Vagina (tissue), 2 donors: ENCODE measurements at regions not wholly inside any gene's neighbourhood (a gene's known extent, or its start where the extent isn't known, plus 50 kb on each side); places are given as distances from the start of the nearest gene placed in this dataset.

Source experiments
- DNase-seq, 2 donors: peaks; one replicate each; pipeline ENCODE4 v3.0.0-alpha.2; 2017; ENCODE audit errors: extremely low spot score in 2 of 2
- H3K27ac ChIP-seq: fragments of 200-600 bp; sonication (generic); one replicate; pipeline ENCODE4 v1.5.1; 2019
- H3K27me3 ChIP-seq: fragments of 200-600 bp; sonication (generic); one replicate; pipeline ENCODE4 v1.5.1; 2019
- H3K36me3 ChIP-seq, 2 donors: fragments of 200-600 bp; sonication (generic); one replicate each; pipeline ENCODE4 v1.5.1; 2017 to 2019
- H3K4me1 ChIP-seq: fragments of 200-600 bp; sonication (generic); one replicate; pipeline ENCODE4 v1.5.1; 2019
- H3K4me3 ChIP-seq, 2 donors: fragments of 200-600 bp; sonication (generic); 1 replicate in 1 of 2; 2 replicates in 1 of 2; pipeline ENCODE4 v1.5.1; 2016 to 2019
- H3K9me3 ChIP-seq: fragments of 200-600 bp; sonication (generic); one replicate; pipeline ENCODE4 v1.5.1; 2019
- POLR2A ChIP-seq, 2 donors: fragments of 450-650 bp; IDR thresholded peaks; one replicate each; pipeline ENCODE4 v1.6.1; 2017; ENCODE audit warnings: antibody characterized with exemption in 2 of 2, mild to moderate bottlenecking in 2 of 2, moderate library complexity in 2 of 2
- POLR2AphosphoS5 ChIP-seq, 2 donors: sonication (generic); formaldehyde crosslinking; IDR thresholded peaks; one replicate each; pipeline ENCODE4 v1.9.0; 2017; ENCODE audit warnings: antibody characterized with exemption in 2 of 2, mild to moderate bottlenecking in 2 of 2, low read depth in 1 of 2; ENCODE audit not compliant: insufficient read depth in 1 of 2
- intact Hi-C: fragments of 100-400 bp; cut with DNase I; formaldehyde crosslinking; loops from one replicate; pipeline ENCODE4 v1.15.1; 2023
- TF ChIP-seq, protein P1 (sequence below), 3 experiments: fragments of 450-650 bp in 2 of 3; fragments of 200-600 bp in 1 of 3; sonication (generic) in 1 of 3; IDR thresholded peaks; one replicate each; pipeline ENCODE4 v1.5.1; 2017 to 2019; ENCODE audit warnings: antibody characterized with exemption in 3 of 3, mild to moderate bottlenecking in 2 of 3, moderate library complexity in 2 of 3

DNA sequence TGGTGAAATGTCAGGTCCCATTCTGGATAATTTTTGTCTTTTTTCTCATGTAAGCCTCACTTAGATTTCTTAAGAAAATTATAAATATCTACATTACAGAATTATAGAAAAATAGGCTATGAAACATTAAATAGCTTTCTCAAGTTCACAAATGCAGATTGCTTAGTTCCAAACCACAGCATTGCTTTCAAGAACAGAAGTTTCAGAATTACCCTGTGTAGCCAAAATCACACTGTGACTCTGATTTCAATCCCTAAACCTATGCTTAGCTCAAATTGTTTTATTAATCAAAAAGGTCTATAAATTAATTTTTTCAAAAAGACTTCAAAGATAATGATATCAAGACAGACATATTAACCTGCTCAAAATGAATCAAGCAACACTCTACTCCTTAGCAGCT lies 881.2 kb upstream of the PCDH20 start:
- TF ChIP-seq POLR2AphosphoS5 (IDR thresholded peaks at IDR 0.05; ENCODE audit: insufficient read depth in 1 of 2, low read depth in 1 of 2) (no peak), POLR2A (IDR thresholded peaks at IDR 0.05) (no peak)
- TF ChIP-seq, protein P1, sequence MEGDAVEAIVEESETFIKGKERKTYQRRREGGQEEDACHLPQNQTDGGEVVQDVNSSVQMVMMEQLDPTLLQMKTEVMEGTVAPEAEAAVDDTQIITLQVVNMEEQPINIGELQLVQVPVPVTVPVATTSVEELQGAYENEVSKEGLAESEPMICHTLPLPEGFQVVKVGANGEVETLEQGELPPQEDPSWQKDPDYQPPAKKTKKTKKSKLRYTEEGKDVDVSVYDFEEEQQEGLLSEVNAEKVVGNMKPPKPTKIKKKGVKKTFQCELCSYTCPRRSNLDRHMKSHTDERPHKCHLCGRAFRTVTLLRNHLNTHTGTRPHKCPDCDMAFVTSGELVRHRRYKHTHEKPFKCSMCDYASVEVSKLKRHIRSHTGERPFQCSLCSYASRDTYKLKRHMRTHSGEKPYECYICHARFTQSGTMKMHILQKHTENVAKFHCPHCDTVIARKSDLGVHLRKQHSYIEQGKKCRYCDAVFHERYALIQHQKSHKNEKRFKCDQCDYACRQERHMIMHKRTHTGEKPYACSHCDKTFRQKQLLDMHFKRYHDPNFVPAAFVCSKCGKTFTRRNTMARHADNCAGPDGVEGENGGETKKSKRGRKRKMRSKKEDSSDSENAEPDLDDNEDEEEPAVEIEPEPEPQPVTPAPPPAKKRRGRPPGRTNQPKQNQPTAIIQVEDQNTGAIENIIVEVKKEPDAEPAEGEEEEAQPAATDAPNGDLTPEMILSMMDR (IDR thresholded peaks at IDR 0.05) = no peak
- H3K27ac ChIP-seq = no peak overlapping the region

DNA sequence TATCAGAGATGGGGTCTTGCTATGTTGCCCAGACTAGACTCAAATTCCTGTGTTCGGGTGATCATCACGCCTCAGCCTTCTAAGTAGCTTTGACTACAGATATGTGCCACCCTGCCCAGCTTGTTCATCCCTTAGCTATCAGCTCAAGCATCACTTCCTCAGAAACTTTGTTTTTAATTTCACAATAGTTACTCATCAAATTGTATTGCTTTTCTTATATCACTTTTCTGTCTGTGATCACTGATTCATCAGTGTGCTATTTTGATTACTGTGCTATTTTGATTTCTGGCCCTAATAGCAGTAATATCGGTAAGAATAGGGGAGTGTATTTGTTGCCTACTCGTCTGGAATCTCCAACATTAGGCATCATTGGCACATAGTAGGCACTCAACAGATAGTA lies 878.6 kb upstream of the PCDH20 start:
- no peak overlapping the region for H3K4me3 ChIP-seq
- no peaks in the 10 kb centered on the region for H3K9me3 ChIP-seq
- intact Hi-C loops = no loop called here
- no peak overlapping the region for H3K27ac ChIP-seq
- no peaks in the 10 kb centered on the region for H3K4me1 ChIP-seq
- TF ChIP-seq, protein P1 (IDR thresholded peaks at IDR 0.05) = no peak
- TF ChIP-seq POLR2A (IDR thresholded peaks at IDR 0.05) (no peak), POLR2AphosphoS5 (IDR thresholded peaks at IDR 0.05; ENCODE audit: insufficient read depth in 1 of 2, low read depth in 1 of 2) (no peak)
- DNase-seq = no peak
- H3K27me3 ChIP-seq = no peaks in the 10 kb centered on the region
- no peaks in the 10 kb centered on the region for H3K36me3 ChIP-seq

More for the DNA sequence above, 881.2 kb upstream of the PCDH20 start:
- no peak for DNase-seq
- Histone ChIP-seq H3K4me1 (no peaks in the 10 kb centered on the region), H3K36me3 (no peaks in the 10 kb centered on the region), H3K27me3 (no peaks in the 10 kb centered on the region), H3K9me3 (no peaks in the 10 kb centered on the region), H3K4me3 (no peak overlapping the region)
- intact Hi-C loops = no loop called here

DNA sequence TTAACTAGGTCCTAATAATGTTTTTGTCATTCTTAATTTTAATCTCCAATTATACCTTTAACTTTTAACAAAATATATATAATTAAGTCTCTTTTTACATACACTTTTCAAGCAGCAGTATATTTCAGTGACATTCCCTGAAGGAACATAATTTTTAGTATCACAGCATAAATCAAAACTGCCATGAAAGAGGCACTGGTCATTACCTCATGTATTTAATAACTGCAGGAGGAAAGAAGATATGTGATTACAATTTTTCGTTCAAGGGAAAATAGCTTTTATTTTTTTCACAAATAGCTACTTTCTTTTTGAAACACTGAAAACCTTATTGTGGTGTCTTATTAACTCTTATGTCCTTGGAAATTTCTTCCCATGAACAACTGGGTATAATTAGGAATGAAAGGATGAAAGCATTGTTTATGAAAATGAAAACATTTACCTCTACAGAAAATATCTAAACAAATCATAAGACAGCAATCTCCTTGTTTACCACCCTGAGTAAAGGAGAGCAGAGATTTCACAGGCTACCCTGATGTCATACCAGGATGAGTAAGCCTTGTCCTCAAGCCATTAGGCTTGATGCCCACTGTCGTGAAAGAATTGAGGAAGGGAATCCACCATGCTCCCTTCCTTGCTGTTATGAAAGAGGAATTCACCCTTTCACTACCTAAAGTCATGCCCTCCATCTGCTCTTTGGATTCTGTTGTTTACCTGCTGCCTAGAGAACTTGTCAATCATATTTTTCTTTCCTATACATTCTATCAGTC lies 877.2 kb upstream of the PCDH20 start:
- Histone ChIP-seq H3K36me3 (no peaks in the 10 kb centered on the region), H3K9me3 (no peaks in the 10 kb centered on the region), H3K27me3 (no peaks in the 10 kb centered on the region), H3K4me1 (no peaks in the 10 kb centered on the region), H3K27ac (no peak overlapping the region), H3K4me3 (no peak overlapping the region)
- no peak for DNase-seq
- intact Hi-C loops = no loop called here
- TF ChIP-seq, protein P1 (IDR thresholded peaks at IDR 0.05) = no peak
- TF ChIP-seq POLR2A (IDR thresholded peaks at IDR 0.05) (no peak), POLR2AphosphoS5 (IDR thresholded peaks at IDR 0.05; ENCODE audit: insufficient read depth in 1 of 2, low read depth in 1 of 2) (no peak)

DNA sequence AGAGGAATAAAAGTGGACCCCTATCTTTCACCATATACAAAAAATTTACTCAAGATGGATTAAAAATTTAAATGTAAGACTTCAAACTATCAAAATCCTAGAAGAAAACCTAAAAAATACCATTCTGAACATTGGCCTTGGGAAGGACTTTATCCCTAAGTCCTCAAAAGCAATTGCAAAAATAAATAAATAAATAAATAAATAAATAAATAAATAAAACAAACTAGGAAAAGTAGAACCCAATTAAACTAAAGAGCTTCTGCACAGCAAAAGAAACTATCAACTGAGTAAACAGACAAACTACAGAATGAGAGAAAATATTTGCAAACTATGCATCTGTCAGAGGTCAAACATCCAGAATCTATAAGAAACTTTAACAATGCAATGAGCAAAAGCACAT lies 874.9 kb upstream of the PCDH20 start:
- DNase-seq = no peak
- Histone ChIP-seq H3K4me3 (no peak overlapping the region), H3K27ac (no peak overlapping the region), H3K9me3 (no peaks in the 10 kb centered on the region), H3K27me3 (no peaks in the 10 kb centered on the region), H3K4me1 (no peaks in the 10 kb centered on the region), H3K36me3 (no peaks in the 10 kb centered on the region)
- intact Hi-C loops = no loop called here
- no peak for TF ChIP-seq POLR2AphosphoS5 (IDR thresholded peaks at IDR 0.05; ENCODE audit: insufficient read depth in 1 of 2, low read depth in 1 of 2)
- TF ChIP-seq, protein P1 (IDR thresholded peaks at IDR 0.05) = no peak
- TF ChIP-seq POLR2A (IDR thresholded peaks at IDR 0.05) = no peak

DNA sequence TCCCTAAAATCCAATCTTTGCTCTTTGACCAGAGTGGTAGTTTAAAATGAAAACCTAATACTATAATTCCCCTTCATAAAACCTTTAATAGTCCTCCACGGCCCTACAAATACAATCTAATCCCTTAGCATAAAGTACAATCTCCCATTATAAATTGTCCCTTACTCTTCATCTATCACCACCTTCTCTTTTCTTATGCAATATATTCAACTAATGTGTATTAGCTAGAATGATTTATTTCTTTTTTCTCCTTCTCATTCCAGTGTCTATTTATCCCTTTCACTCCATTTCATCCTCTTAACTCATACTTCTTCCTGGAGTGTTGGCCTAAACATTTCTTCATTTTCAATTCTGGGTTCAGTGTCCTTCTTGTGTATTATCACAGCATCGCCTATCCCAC lies 872.1 kb upstream of the PCDH20 start:
- H3K9me3 ChIP-seq = no peaks in the 10 kb centered on the region
- no peaks in the 10 kb centered on the region for H3K27me3 ChIP-seq
- H3K36me3 ChIP-seq = no peaks in the 10 kb centered on the region
- H3K4me1 ChIP-seq = no peaks in the 10 kb centered on the region
- intact Hi-C loops = no loop called here
- DNase-seq = no peak
- TF ChIP-seq POLR2A (IDR thresholded peaks at IDR 0.05) = no peak
- TF ChIP-seq, protein P1 (IDR thresholded peaks at IDR 0.05) = no peak
- no peak for TF ChIP-seq POLR2AphosphoS5 (IDR thresholded peaks at IDR 0.05; ENCODE audit: insufficient read depth in 1 of 2, low read depth in 1 of 2)
- H3K27ac ChIP-seq = no peak overlapping the region
- H3K4me3 ChIP-seq = no peak overlapping the region
